ENCODE measurements at regions not wholly inside any gene's neighbourhood (a gene's known extent, or its start where the extent isn't known, plus 50 kb on each side); places are given as distances from the start of the nearest gene placed in this dataset.

DNA sequence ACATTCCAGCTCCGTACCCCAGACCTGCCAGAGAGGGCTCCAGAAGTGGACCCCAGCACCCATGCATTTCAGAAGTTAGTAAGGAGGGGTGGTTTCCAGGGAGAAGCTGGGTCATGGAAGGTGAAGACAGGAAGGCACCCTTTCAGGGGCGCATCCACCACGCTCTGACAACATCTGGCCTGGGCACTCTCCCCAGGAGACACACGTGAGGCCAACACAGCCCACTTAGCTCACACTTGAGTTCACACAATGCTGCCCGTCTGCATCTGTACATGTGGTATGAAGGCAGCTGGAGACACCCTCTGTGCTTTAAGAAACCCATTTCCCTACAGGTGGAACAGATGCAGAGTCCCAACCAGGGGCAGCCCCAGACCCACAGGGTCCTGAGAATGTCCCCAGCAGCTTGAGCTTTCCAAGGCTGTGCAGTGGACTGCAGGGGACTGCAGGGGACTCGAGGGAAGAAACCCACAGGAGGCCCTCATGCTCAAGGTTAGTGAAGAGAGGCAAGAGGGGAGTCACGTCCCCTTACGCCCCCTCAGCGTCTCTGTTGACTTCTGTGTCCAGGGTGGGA, 326.8 kb upstream of the IRX1 start:
- no peak for DNase-seq

DNA sequence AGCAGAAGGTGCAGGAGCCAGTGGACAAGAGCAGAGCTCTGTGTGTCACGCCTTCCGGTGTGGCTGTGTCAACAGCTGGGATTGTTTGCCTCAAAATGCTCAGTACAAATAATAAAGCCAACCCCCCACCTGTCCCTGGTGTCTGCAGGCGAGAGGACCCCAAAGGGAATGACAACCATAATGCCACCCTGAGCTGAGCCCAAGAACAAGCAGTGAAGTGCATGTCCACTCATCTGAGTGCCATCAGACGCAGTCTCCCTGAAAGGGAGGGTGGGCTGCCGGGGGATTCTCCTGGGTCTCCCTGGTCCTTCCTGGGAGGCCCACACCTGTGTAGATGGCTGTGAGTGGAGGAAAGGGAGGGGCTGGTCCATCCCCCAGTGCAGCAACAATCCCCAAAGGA, 328.8 kb upstream of the IRX1 start:
- no peak for DNase-seq

GRCh38 chr5:3265936-3266335, 329.7 kb upstream of the IRX1 start:
- no peak for DNase-seq

DNA sequence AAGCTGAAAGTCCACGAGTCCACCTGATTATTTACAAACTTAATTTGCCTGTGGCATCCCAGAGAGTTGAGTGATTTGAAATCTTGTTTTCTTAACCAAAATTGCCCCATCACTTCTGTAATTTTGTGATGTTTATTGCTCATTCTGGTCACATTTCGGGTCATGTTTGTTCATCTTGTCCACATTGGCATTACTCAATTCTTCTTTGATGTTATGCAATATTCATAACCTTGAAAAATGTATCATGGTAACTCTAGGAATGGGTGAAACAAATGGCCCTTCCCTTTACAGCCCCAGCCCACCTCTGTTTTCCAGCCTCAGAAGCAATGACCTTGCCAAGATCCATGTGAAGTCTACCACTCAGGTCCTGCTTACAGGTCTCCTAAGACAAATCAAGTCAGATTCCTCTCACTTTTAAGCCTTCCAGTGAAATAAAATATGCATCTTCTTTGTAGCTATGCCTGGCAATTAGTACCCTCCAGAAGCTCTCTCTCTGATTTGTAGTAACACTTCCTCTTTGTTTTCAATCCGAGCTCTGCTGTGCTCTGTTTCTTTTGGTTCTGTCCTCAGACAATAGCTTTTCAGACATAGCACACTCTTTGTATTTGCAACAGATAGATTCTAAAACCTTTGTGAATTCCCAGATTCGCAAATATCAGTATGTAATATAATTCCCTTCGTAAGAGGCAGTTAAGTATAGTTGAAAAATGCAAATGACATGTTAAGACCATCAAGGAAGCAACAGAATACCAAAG, 330.3 kb upstream of the IRX1 start:
- DNase-seq, result no peak

DNA sequence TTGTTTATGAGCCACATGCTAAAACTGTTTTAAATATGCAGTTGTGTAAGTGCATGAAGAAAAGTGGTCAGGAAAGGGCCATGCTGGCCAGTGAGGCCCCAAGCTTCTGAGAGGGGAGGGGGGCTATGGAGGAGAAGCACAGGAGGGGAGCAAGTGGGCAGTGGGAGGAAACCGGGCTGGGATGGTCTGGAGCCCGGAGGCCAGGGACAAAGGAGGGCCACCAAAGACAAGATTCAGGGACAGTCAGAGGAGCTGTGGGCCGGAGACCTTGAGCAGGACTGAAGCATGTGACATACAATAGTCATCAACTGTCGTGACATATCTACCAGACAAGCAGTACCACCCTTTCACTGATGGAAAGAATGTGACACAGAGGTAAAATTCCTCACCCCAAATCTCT, 333.2 kb upstream of the IRX1 start:
- no peak for DNase-seq

GRCh38 chr5:3261081-3261480, 334.6 kb upstream of the IRX1 start:
- DNase-seq, result no peak

DNA sequence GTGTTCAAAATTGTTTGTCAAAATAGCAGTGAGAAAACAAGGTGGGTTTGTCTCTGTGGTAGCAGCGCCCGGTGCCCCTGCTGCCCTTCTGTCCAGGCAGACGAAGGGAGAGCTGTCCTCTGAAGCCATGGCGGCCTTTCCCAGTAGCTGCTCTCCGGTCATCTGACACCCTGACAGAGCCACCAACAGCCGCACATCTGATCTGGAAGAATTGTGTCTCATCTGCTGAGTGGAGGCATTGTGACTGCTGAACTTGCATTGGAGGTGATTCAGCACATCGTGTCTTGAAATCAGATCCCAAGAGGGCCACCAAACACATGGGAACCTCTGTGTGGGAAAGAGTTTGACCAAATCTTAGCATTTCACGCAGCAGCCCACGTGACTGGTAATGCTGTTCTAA, 337.6 kb upstream of the IRX1 start:
- DNase-seq, result no peak

GRCh38 chr5:3252235-3252634, 343.4 kb upstream of the IRX1 start:
- DNase-seq, result no peak

DNA sequence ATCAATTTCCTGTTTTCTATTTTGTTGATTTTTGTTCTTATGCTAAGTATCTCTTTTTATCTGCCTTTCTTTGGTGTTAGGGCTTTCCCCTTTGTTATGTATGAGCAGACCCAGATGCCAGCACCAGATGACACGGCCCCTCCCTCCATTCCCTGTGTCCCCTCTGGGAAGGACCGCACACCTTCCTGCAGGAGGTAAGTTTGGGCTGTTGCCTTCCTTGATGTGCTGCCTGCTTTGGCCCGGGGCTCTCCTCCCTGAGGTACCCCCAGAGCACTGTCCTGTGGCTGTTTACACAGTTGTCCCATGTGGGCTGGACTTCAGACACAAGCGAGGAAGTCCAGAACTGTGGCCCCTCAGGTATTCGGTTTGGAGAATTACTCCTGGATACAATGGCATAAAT, 343.8 kb upstream of the IRX1 start:
- no peak for DNase-seq

- DNase-seq, result no peak
These were observed 346.2 kb upstream of the IRX1 start for GRCh38 chr5:3249401-3249800.

DNA sequence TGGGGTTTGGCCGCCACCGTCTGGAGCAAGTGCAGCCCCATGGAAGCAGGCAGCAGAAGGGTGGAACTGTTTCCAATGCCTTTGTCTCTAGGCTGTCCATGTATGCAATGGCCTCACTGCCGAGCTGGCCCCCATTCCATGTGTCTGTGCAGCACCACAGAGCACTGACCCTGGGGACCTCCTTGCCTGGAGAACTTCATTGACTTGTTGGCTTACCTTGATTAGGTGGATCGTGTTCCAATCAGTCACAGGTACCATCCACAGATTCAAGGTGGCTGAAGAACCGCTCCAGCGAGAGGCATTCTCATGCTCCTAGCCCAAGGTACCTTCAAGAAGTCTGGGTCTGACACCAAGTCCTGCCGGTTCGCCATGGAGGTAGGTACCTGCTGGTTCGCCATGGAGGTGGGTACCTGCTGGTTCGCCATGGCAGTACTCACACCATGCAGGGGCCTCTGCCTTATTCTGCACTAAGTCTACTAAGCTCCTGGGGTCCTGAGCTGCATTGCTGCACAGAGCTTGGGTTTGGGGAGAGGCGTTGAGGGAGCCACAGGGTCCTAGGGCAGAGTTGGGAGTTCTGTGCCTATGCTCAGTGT, 358.3 kb upstream of the IRX1 start:
- DNase-seq, result no peak

DNA sequence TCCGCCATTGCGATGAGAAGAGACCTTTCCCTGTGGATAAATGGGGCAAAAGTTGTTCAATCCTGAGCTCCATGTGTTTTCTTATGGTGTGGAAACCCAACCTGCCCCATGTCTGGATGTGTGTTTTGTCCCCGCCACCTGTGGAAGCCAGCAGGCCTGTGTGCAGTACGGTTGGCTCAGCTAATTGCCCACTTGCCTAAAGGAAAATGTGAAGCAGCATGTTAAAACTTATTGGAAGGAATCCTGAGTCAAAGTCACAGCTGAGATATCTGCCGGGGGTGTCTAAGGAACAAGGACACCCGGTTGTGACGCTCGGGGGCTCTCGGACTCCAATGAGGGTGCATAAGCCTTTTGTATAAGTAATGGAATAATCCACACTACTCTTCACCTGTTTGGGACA, 361.1 kb upstream of the IRX1 start:
- no peak for DNase-seq

DNA sequence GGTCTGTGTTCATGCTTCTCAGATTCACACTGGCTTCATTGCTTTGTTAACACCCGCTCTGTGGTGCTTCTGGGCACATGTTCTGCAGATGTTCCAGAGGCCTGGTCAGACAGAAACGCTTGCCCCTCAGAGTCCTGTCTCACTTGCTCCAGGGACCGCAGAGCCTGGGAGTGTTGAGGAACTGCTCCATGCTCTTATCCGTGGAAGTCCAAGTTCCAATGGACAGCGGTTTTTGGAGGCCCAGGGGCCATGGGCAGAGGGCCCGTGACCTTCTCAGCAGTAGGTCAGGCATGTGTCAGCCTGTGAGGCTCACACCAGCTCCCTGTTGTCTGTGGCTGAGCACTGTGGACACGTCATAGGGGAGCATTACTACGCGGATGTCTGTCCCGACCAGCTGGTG, 364.7 kb upstream of the IRX1 start:
- DNase-seq, result no peak

DNA sequence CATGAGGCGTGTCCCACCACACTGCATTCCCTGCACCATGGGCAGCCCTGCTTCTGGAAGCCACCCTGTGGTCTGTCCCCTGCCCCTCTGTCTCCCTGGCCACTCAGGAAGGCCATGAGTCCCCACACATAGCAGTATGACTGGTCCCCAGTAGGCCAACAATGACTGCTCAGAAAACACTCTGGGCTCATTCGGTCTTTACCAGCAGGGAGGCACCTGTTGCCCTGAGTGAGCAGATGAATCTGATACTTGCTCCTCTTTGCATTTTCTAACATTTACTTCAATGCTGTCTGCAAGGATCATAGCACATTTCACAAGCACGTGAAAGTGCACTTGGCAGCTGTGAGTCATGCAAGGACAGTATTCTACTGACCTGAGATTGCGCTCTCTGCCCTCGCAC, 365.4 kb upstream of the IRX1 start:
- no peak for DNase-seq

GRCh38 chr5:3226196-3226920, 369.3 kb upstream of the IRX1 start:
- DNase-seq, result no peak

GRCh38 chr5:3225201-3225960, 370.3 kb upstream of the IRX1 start:
- no peak for DNase-seq

GRCh38 chr5:3222924-3223323, 372.7 kb upstream of the IRX1 start:
- DNase-seq, result no peak

- no peak for DNase-seq
These were observed 374.2 kb upstream of the IRX1 start for GRCh38 chr5:3221432-3221831.

DNA sequence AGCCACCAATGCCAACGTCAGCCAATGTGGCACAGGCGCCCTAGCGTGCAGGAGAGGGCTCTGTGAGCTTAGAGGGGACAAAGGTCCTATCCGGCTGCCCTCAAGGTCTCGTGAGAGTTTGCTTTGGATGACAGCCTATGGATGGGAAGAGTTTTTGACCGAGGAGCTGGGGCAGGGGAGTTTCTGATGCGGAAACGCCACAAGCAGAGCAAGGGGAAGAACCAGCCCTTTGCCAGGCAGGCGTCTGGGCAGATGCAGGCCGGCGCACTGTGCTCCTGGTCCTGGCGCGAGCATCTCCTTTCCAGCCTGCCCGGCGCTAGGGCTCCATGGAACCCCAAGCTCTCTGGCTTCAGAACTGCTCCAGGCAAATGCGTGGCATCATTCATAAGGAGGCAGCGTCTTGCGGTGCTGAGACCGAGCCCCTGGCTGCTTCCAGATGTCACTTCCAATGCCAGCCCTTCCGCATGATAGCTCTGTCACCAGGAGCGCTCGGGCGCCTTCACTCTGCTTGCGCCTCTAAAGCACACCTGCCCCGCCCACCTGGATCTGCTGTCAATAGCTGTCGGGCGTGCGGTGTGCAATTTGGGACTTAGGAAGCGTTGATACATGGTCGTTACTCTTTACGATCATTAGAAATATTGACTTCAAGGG, 374.9 kb upstream of the IRX1 start:
- DNase-seq, result no peak

- no peak for DNase-seq
These were observed 375.4 kb upstream of the IRX1 start for GRCh38 chr5:3220201-3220600.

DNA sequence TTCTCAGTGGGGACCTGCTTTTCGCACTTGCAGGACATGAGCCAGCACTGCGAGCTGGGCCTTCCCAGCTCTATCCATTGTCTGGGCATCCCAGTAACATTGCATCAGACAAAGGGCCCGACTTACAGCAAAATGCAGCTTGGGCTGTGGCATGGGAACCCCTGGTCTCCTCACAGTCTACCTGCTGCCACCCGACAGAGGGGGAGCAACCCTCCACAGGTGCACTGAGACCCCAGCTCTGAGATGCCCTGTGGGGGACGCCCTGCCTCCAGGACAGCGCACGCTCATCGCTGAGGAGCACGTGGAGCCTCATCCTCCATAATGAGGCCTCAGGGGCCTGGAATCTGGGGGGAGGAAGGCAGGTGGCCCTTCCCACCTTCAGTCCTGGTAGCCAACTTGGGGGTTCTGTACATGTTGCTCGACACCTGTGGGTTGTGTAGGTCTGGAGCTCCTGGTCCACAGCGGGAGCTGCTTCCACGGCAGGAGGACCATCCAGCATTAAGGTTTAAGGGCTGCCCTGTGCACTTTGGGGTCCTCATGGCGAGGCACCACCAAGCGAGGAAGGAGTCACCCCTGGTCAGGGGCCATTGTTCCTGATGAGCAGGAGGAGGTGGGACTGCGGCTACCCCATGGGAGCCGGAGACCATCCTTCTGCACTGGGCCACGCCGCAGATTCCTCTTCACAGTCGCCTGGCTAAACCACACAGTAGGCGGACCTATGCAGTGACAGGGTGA, 376.5 kb upstream of the IRX1 start:
- no peak for DNase-seq

All from Kasumi-1 (cell line).